OCI-LY3 (cell line): ENCODE measurements at regions not wholly inside any gene's neighbourhood (a gene's known extent, or its start where the extent isn't known, plus 50 kb on each side); places are given as distances from the start of the nearest gene placed in this dataset.
A peak's percentile ranks its signal among the peaks of the same experiment; 100 is the strongest.

Experiments
- H2AFZ ChIP-seq: fragments of 200-600, 300-600 bp; shearing (Covaris generic); 2 replicates; pipeline ENCODE4 v1.6.0; 2014; ENCODE audit warnings: antibody characterized with exemption, low read depth, low read length
- H3K27ac ChIP-seq: fragments of 200-600, 300-600 bp; sonication (generic); 2 replicates; pipeline ENCODE4 v1.5.1; 2014; ENCODE audit warnings: mild to moderate bottlenecking, low read length, moderate library complexity, mixed read lengths
- H3K27me3 ChIP-seq: fragments of 200-600, 300-600 bp; sonication (generic); 2 replicates; pipeline ENCODE4 v1.6.1; 2014; ENCODE audit warnings: low read depth, low read length, mixed read lengths
- H3K36me3 ChIP-seq: fragments of 200-600, 300-600 bp; sonication (generic); replicated peaks from 2 replicates; pipeline ENCODE3; 2014; ENCODE audit warnings: low read depth, low read length, mixed read lengths
- H3K4me1 ChIP-seq: fragments of 300-600, 200-600 bp; sonication (generic); 2 replicates; pipeline ENCODE4 v1.6.1; 2014; ENCODE audit warnings: low read length, mixed read lengths
- H3K4me2 ChIP-seq: fragments of 200-600, 300-600 bp; sonication (generic); 2 replicates; pipeline ENCODE4 v1.6.1; 2014; ENCODE audit warnings: low read length, mixed read lengths
- H3K4me3 ChIP-seq: fragments of 300-600, 200-600 bp; sonication (generic); 2 replicates; pipeline ENCODE4 v1.5.1; 2014; ENCODE audit warnings: antibody characterized with exemption, mild to moderate bottlenecking, low read length, moderate library complexity
- H3K79me2 ChIP-seq: fragments of 300-600, 200-600 bp; shearing (Covaris generic); 2 replicates; pipeline ENCODE4 v1.6.1; 2014; ENCODE audit warnings: mild to moderate bottlenecking, low read length, mixed read lengths
- H3K9ac ChIP-seq: fragments of 300-600, 200-600 bp; shearing (Covaris generic); 2 replicates; pipeline ENCODE4 v1.6.0; 2014; ENCODE audit warnings: mild to moderate bottlenecking, low read length, moderate library complexity
- H3K9me3 ChIP-seq: fragments of 200-600, 300-600 bp; shearing (Covaris generic); 2 replicates; pipeline ENCODE4 v1.6.1; 2014; ENCODE audit warnings: low read length, mixed read lengths; ENCODE audit not compliant: insufficient read depth
- H4K20me1 ChIP-seq: fragments of 200-600, 300-600 bp; sonication (generic); 2 replicates; pipeline ENCODE4 v1.6.1; 2016; ENCODE audit warnings: low read length, mixed read lengths; ENCODE audit not compliant: insufficient read depth
- EZH2phosphoT487 ChIP-seq: fragments of 200-600 bp; shearing (Covaris generic); IDR thresholded peaks from 2 replicates; pipeline ENCODE4 v1.6.1; 2018; ENCODE audit warnings: antibody characterized with exemption, mixed run types, low read depth
- TF ChIP-seq, protein P1 (sequence below): fragments of 200-600, 300-600 bp; sonication (generic); IDR thresholded peaks from 2 replicates; pipeline ENCODE4 v1.5.1; 2014; ENCODE audit warnings: antibody characterized with exemption, low read length, low read depth

DNA sequence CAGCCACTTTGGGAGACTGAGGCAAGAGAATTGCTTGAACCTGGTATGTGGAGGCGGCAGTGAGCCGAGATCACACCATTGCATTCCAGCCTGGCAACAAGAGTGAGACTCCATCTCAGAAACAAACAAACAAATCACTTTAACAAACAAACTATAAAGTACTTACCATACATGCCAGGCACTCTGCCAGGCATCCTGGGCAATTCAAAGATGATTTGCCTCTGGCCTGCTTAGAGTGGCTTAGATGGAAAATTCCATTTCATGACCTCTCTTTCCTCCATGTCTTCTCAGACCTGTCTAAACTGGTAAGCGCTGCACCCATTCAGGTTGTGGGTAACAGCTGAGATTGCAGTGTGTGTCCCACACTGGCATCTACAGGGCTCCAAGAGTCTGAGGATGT, 273.2 kb downstream of the BCL2 start:
- no peak overlapping the region for H3K4me2 ChIP-seq
- peaks cover 22% of the 10 kb centered on the region for H3K4me1 ChIP-seq
- H3K79me2 ChIP-seq, result no peaks in the 10 kb centered on the region
- H3K4me3 ChIP-seq, result no peak overlapping the region
- peaks cover 10% of the 10 kb centered on the region; the same call in 1 of the 2 replicates for H3K9me3 ChIP-seq
- no peak for TF ChIP-seq EZH2phosphoT487
- TF ChIP-seq, protein P1, sequence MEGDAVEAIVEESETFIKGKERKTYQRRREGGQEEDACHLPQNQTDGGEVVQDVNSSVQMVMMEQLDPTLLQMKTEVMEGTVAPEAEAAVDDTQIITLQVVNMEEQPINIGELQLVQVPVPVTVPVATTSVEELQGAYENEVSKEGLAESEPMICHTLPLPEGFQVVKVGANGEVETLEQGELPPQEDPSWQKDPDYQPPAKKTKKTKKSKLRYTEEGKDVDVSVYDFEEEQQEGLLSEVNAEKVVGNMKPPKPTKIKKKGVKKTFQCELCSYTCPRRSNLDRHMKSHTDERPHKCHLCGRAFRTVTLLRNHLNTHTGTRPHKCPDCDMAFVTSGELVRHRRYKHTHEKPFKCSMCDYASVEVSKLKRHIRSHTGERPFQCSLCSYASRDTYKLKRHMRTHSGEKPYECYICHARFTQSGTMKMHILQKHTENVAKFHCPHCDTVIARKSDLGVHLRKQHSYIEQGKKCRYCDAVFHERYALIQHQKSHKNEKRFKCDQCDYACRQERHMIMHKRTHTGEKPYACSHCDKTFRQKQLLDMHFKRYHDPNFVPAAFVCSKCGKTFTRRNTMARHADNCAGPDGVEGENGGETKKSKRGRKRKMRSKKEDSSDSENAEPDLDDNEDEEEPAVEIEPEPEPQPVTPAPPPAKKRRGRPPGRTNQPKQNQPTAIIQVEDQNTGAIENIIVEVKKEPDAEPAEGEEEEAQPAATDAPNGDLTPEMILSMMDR, result no peak
- H3K27me3 ChIP-seq, result no peaks in the 10 kb centered on the region; the same call in 1 of the 2 replicates
- no peak overlapping the region for H3K27ac ChIP-seq
- peaks cover 7% of the 10 kb centered on the region for H3K36me3 ChIP-seq
- H3K9ac ChIP-seq, result no peak overlapping the region
- no peak overlapping the region for H2AFZ ChIP-seq
- no peaks in the 10 kb centered on the region for H4K20me1 ChIP-seq

DNA sequence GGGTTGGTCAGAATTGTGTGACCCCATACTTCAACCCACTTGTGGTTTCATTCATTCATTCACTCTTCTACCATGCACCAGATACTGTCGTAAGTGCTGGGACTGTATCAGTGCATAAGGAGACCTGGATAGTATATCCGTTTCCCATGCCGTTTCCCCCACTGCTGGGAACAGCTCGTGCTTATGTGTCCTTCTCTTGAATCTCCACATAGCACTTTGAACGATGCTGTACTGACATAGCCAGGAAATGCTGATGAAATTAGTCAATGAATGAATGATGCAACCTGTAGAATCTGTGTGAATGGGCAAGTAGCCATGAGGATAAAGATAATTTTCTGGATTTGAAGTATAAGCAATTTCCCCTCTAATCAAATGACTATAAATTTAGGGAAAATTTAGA, 276.1 kb downstream of the BCL2 start:
- Histone ChIP-seq H3K4me3 (no peak overlapping the region), H3K27ac (no peak overlapping the region), H4K20me1 (no peaks in the 10 kb centered on the region), H3K4me2 (no peak overlapping the region), H3K4me1 (peaks cover 40% of the 10 kb centered on the region), H2AFZ (no peak overlapping the region), H3K27me3 (no peaks in the 10 kb centered on the region; the same call in 1 of the 2 replicates), H3K9ac (no peak overlapping the region), H3K36me3 (peaks cover 7% of the 10 kb centered on the region), H3K79me2 (no peaks in the 10 kb centered on the region), H3K9me3 (peaks cover 10% of the 10 kb centered on the region; the same call in 1 of the 2 replicates)
- no peak for TF ChIP-seq EZH2phosphoT487
- TF ChIP-seq, protein P1, result no peak

DNA sequence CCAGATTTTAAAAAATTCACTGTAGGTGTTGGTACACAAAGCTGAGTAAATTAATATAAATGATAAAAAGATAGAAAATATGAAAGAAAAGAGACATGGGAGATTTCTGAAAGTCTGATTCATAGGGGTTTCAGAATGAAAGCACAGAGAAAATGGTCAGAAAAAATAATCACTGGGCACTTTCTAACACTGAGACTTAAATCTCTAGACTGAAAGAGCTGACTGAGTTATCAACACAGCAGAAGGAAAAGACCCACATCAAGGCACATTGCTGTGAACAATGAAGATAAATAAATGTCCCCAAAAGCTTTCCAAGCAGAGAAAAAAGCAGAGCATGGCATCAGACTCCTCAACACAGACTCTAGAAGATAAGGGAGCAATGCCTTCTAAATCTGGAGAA, 277.2 kb downstream of the BCL2 start:
- Histone ChIP-seq H3K9me3 (peaks cover 10% of the 10 kb centered on the region; the same call in 1 of the 2 replicates), H3K36me3 (peaks cover 7% of the 10 kb centered on the region), H2AFZ (no peak overlapping the region), H3K27ac (no peak overlapping the region), H4K20me1 (no peaks in the 10 kb centered on the region), H3K4me1 (peaks cover 40% of the 10 kb centered on the region), H3K27me3 (no peaks in the 10 kb centered on the region; the same call in 1 of the 2 replicates), H3K9ac (no peak overlapping the region), H3K4me2 (no peak overlapping the region), H3K4me3 (no peak overlapping the region), H3K79me2 (no peaks in the 10 kb centered on the region)
- TF ChIP-seq EZH2phosphoT487, result no peak
- TF ChIP-seq, protein P1, result no peak

DNA sequence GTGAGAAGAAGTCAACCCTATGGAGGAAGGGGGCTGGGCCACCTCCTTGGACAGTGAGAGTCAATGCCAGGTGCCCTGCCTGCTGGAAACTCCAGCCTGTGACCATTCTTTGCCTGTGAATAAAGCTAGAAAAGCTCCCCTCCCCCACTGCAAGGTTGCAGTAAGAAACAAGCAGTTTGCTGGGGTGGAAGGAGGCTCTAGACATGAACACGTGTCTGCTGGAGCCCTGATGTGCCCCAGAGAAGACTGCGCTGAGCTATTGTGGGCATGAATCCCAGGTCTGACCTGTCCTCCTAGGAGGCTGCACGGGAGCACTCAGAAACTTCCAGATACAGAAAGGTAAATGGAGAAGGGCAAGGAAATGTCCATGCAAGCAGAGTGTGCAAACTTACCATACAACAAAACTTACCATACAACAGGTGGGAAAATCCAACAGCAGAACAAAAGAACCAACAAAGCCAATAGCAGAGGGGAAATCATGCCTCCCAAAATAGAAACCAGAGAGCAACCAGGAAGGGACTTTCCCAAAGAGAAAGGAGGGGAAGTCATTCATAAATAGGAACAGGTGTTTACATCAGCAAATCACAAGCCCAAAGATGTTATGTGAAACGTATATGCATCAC, 278.7 kb downstream of the BCL2 start:
- Histone ChIP-seq H3K27me3 (no peaks in the 10 kb centered on the region), H3K4me3 (peak overlapping the region; percentile 61), H3K36me3 (peaks cover 7% of the 10 kb centered on the region), H4K20me1 (no peaks in the 10 kb centered on the region), H3K4me2 (peak overlapping the region; percentile 90), H3K27ac (peak overlapping the region; percentile 36), H3K79me2 (no peaks in the 10 kb centered on the region), H3K4me1 (peaks cover 40% of the 10 kb centered on the region), H3K9me3 (peaks cover 10% of the 10 kb centered on the region; the same call in 1 of the 2 replicates), H3K9ac (peak overlapping the region; percentile 32; the same call in 1 of the 2 replicates), H2AFZ (peak overlapping the region; percentile 37)
- TF ChIP-seq, protein P1, result no peak
- TF ChIP-seq EZH2phosphoT487, result no peak
